GM12875 (cell line): ENCODE measurements at regions not wholly inside any gene's neighbourhood (a gene's known extent, or its start where the extent isn't known, plus 50 kb on each side); places are given as distances from the start of the nearest gene placed in this dataset.

Source experiments
- H3K4me3 ChIP-seq: one replicate; pipeline ENCODE4 v1.5.1; 2011; ENCODE audit warnings: low read depth, low read length, control low read depth
- CTCF ChIP-seq: IDR thresholded peaks from 2 replicates; pipeline ENCODE4 v1.5.1; 2011; ENCODE audit warnings: low read depth, mild to moderate bottlenecking, control low read depth, inconsistent platforms, low read length, moderate library complexity, borderline replicate concordance; ENCODE audit not compliant: insufficient read depth

DNA sequence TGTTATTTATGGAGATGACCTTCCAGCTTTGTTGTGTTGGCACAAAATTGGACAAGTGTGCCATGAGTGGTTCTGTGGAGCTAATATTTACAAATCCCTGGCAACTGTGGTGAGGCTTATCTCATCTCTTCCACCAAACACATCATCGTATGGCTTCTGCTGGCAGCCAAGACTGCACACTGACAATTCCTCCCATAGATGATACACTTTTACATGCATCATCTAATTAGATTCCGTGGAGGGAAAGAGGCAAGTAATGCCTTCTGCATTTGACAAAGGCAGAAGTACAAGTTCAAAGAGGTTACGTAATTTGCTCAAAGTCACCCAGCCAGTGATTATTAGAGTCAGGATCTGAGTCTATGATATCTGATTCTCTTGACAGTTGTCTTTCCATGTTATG lies 62.7 kb upstream of the KIRREL3 start:
- TF ChIP-seq CTCF = no peak
- H3K4me3 ChIP-seq = no peak overlapping the region

DNA sequence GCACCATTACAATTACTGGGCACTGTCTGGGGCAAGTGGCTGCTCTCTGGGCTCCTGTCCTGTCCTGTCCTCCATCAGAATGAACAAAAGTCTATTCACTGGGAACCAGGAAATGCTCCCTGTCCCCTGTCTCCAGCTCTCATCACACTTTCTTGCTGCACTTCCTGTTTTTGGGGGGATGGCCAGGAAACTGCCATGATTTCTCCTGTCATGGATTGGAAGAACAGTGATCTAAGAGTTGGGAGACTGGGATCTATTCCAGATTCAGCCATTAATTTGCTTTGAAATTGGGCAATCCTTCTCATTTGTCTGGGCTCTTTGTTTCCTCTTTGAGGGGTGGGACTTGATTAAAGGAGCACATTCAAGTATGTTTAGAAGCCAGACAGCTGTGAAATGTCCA lies 61.4 kb upstream of the KIRREL3 start:
- no peak for TF ChIP-seq CTCF

GRCh38 chr11:127059750-127060149 lies 59.2 kb upstream of the KIRREL3 start:
- no peak overlapping the region for H3K4me3 ChIP-seq
- TF ChIP-seq CTCF = no peak

More for the DNA sequence above, 61.4 kb upstream of the KIRREL3 start:
- H3K4me3 ChIP-seq = no peak overlapping the region

- no peak for TF ChIP-seq CTCF
- H3K4me3 ChIP-seq = no peak overlapping the region
These were observed 58.7 kb upstream of the KIRREL3 start for GRCh38 chr11:127059286-127059685.

DNA sequence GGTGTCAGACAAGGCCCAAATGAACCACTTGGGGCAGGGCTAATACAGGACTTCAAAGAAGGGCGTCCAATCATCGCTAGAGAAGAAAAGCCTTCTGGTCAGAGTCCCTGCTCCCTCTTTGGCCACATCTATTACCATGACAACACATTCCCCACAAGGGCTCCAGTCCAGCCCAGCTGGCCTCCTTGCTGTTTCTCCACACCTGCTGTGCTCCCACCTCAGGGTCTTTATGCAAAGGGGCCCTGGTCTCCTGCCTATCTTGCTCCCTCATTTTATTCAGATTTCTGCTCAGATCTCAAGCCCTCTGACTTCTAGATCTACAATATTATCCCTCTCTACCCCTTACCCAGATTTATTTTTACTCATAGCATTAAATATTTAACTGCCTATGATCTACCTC lies 58.0 kb upstream of the KIRREL3 start:
- H3K4me3 ChIP-seq = no peak overlapping the region
- no peak for TF ChIP-seq CTCF

DNA sequence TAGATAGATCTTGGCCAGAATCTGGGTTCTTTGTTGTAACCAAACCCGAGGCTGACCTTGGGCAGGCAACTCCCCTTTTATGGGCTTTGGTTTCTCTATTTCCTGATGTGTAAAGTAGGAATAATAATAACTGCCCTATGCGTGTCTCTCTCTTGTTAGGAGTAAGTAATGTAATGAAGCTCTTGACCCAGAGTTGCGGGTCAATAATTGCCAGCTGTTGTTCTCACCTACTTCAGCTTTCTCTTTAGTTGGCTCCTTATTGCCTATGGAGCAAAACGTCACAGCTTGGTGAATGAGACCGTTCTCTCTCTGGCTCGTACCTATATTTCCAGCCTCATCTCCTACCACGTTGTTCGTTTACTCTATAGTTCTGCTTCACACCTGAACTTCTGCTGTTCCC lies 56.6 kb upstream of the KIRREL3 start:
- TF ChIP-seq CTCF = no peak
- H3K4me3 ChIP-seq = no peak overlapping the region

DNA sequence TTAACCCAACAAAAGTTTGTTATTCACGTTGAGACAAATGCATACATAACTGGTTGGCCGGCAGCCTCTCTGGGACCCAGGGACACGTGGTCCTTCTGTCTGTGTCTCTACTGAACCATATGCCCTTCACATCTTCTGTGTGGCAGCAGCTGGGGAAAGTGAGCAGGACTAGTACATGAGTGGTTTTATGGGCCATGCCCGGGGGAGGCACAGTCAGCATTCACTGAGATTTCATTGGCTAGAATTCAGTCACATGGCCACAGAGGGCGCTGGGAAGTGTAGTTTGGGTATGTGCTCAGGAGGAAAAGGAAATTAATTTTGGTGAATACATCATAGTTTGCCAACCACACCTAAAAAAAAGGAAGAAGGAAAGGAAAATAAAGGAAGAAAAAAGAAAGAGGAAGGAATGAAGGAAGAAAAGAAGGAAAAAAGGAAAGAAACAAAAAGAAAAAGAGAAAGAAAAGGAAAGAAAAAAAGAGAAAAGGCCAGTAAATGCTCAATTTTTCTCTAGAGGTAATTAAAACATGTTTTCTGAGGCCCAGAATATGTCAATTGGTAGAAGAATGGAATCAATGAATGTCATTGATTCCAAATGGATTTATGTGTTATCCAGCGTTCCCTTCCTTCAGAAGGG lies 55.9 kb upstream of the KIRREL3 start:
- no peak for TF ChIP-seq CTCF
- H3K4me3 ChIP-seq = no peak overlapping the region
